Spleen (tissue), 11 donors: ENCODE measurements at regions not wholly inside any gene's neighbourhood (a gene's known extent, or its start where the extent isn't known, plus 50 kb on each side); places are given as distances from the start of the nearest gene placed in this dataset.
A peak's percentile ranks its signal among the peaks of the same experiment; 100 is the strongest.

Source experiments
- DNase-seq: peaks from one replicate; pipeline ENCODE4 v3.0.0-alpha.2; 2020
- H3K27ac ChIP-seq, 8 donors: fragments of 200-600 bp; sonication (generic) in 7 of 8; 1 replicate in 4 of 8; 2 replicates in 4 of 8; pipeline versions ENCODE4 v1.5.0 to v1.8.0; 2016 to 2021; ENCODE audit warnings: inconsistent platforms in 4 of 8, mild to moderate bottlenecking in 4 of 8, moderate library complexity in 1 of 8
- H3K27me3 ChIP-seq, 7 donors: fragments of 200-600 bp; sonication (generic) in 6 of 7; replicated peaks in 1 of 7; 1 replicate in 4 of 7; 2 replicates in 3 of 7; pipeline versions ENCODE4 v1.5.0 to v1.8.0; 2016 to 2021; ENCODE audit warnings: inconsistent platforms in 3 of 7, mild to moderate bottlenecking in 1 of 7
- H3K36me3 ChIP-seq, 6 donors: fragments of 200-600 bp; sonication (generic) in 5 of 6; 1 replicate in 4 of 6; 2 replicates in 2 of 6; pipeline versions ENCODE4 v1.5.0 to v1.8.0; 2016 to 2021; ENCODE audit warnings: inconsistent platforms in 2 of 6
- H3K4me1 ChIP-seq, 6 donors: fragments of 200-600 bp; sonication (generic) in 5 of 6; 1 replicate in 3 of 6; 2 replicates in 3 of 6; pipeline versions ENCODE4 v1.5.0 to v1.8.0; 2016 to 2021; ENCODE audit warnings: inconsistent platforms in 3 of 6
- H3K4me3 ChIP-seq, 8 donors: fragments of 200-600 bp; sonication (generic) in 7 of 8; 1 replicate in 4 of 8; 2 replicates in 4 of 8; pipeline versions ENCODE4 v1.5.0 to v1.8.0; 2016 to 2021; ENCODE audit warnings: inconsistent platforms in 4 of 8, mild to moderate bottlenecking in 4 of 8, moderate library complexity in 2 of 8
- H3K9me3 ChIP-seq, 8 donors: fragments of 200-600 bp; sonication (generic) in 7 of 8; 1 replicate in 4 of 8; 2 replicates in 4 of 8; pipeline versions ENCODE4 v1.5.0 to v1.8.0; 2016 to 2021; ENCODE audit warnings: inconsistent platforms in 4 of 8
- POLR2A ChIP-seq, 3 donors: fragments of 450-650 bp; IDR thresholded peaks; one replicate each; pipeline ENCODE4 v1.5.1; 2017; ENCODE audit warnings: antibody characterized with exemption in 3 of 3, mild to moderate bottlenecking in 1 of 3
- POLR2AphosphoS5 ChIP-seq, 3 donors: sonication (generic); formaldehyde crosslinking; IDR thresholded peaks; one replicate each; pipeline ENCODE4 v1.5.1; 2017; ENCODE audit warnings: antibody characterized with exemption in 3 of 3
- WGBS, 5 donors: extraction: QIAGEN DNeasy Blood & Tissue Kit in 3 of 5; methylation state at CpG; one replicate each; pipeline versions ENCODE4 v1.1.5 to v1.1.7; 2013 to 2018; 5-methylcytosine and 5-hydroxymethylcytosine counted together
- intact Hi-C: fragments of 100-400 bp; cut with DNase I; formaldehyde crosslinking; loops from one replicate; pipeline ENCODE4 v1.15.0; 2023; ENCODE audit warnings: low total_unique reads
- TF ChIP-seq, protein P1 (sequence below), 11 experiments: fragments of 200-600 bp in 7 of 11; fragments of 450-650 bp in 4 of 11; sonication (generic) in 4 of 11; IDR thresholded peaks in 8 of 11; conservative IDR thresholded peaks in 3 of 11; 1 replicate in 7 of 11; 2 replicates in 4 of 11; pipeline versions ENCODE4 v1.4.0 to v1.8.0; 2016 to 2021; ENCODE audit warnings: antibody characterized with exemption in 11 of 11, inconsistent platforms in 4 of 11, mild to moderate bottlenecking in 1 of 11
- donor health status: healthy with polysubstance abuse.
- donor health status: DM: no; HTN: no; CAD: no; lungs with moderate emphysema.
- donor health status: DM: no; HTN: no; CAD: no.
- donor health status: Bipolar disorder and iron deficiency.
- donor health status: healthy.
- donor health status: DM: no; HTN: no; CAD: no.
- donor health status: DM: yes; HTN: yes; CAD: no.

DNA sequence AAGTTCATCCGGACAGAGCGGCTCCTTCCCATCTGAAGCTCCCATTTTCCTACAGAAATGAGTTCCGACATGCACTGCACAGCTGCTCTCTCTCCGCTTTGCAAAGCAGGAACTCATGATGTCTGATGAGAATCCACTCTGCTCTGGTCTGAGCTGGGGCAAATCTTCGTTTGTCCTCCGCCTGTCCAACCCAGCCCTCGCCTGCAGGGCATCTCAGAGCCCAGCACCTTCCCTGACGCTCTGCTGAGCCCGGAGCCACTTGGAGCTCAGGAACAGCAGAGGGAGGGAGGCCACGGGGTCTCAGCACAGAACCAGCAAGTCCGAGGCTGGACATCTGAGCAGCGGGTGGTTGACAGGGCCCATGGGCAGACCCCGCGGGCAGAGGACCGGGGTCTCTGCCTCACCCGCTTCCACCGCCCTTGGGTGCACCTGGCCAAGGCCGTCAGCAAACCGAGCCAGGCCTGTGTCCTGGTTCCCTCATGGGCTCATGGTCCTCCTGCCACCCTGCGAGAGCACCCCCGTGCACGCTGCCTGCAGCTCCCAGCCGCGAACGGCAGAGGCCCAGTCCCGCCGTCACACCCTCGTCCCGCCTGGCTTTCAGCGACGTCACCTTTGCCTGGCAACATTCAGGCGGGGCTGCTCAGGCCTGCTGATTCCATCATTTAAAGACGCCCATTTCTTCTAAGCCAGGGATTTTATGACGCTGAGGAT is 78.5 kb upstream of the BHLHE23 start:
- intact Hi-C loops: no loop called here
- DNase-seq: peak; percentile 72
- TF ChIP-seq, protein P1, sequence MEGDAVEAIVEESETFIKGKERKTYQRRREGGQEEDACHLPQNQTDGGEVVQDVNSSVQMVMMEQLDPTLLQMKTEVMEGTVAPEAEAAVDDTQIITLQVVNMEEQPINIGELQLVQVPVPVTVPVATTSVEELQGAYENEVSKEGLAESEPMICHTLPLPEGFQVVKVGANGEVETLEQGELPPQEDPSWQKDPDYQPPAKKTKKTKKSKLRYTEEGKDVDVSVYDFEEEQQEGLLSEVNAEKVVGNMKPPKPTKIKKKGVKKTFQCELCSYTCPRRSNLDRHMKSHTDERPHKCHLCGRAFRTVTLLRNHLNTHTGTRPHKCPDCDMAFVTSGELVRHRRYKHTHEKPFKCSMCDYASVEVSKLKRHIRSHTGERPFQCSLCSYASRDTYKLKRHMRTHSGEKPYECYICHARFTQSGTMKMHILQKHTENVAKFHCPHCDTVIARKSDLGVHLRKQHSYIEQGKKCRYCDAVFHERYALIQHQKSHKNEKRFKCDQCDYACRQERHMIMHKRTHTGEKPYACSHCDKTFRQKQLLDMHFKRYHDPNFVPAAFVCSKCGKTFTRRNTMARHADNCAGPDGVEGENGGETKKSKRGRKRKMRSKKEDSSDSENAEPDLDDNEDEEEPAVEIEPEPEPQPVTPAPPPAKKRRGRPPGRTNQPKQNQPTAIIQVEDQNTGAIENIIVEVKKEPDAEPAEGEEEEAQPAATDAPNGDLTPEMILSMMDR (IDR thresholded peaks at IDR 0.05 in 8 of 11, conservative IDR thresholded peaks at IDR 0.05 in 3 of 11): no peak
- no peak for TF ChIP-seq POLR2AphosphoS5 (IDR thresholded peaks at IDR 0.05)
- no peak for TF ChIP-seq POLR2A (IDR thresholded peaks at IDR 0.05)
- Histone ChIP-seq H3K4me1 (no peaks in the 10 kb centered on the region), H3K9me3 (peaks cover 0 to 8% (median 2%) of the 10 kb centered on the region in 8 donors), H3K36me3 (no peaks in the 10 kb centered on the region), H3K27ac (no peak overlapping the region), H3K4me3 (no peak overlapping the region), H3K27me3 (peaks cover 0 to 100% (median 13%) of the 10 kb centered on the region in 7 donors)
- 65 to 75% (median 69%) methylated on average over 28 to 34 of the region's 34 CpGs for WGBS, 5 donors

GRCh38 chr20:63084563-63084927 is 77.8 kb upstream of the BHLHE23 start:
- WGBS, 5 donors: 65 to 74% (median 72%) methylated on average over 14 to 15 of the region's 15 CpGs
- intact Hi-C loops: no loop called here

DNA sequence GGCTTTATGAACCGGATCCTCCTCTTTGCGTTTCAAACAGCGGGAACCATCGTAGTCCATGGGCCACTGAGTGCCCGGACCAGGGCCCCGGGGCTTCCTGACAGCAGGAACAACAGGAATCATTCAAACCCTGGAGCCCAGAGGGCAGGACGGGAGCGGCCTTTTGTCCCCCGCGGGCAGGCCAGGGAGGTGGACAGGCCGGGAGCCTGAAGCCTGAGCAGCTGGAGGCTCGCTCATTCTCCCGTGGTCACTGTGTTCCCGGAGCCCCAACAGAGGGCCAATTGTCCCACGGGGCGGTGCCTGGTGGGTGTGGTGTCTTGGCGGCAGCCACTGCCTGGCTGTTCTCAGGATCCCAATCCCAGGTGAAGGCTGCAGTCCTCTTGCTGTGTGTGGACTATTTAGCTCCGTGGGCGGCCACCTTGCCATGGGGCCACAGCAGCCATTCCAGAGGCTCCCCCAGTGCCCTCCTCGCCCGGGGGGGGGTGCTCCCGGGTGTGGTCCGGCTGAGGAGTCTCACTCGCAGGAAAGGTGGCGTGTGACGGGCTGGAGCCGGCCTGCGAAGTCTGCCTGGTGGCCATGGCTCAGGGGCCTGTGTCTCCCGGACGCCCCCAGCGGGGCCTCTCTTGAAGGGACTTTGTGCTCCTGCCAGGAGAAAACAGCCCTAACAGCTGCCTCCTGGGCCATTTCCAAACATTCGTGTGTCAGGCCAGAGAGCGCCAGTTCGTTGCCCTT is 77.2 kb upstream of the BHLHE23 start:
- Histone ChIP-seq H3K4me3 (no peak overlapping the region), H3K4me1 (no peaks in the 10 kb centered on the region), H3K27me3 (peaks cover 0 to 99% (median 4%) of the 10 kb centered on the region in 7 donors), H3K36me3 (no peaks in the 10 kb centered on the region), H3K27ac (no peak overlapping the region), H3K9me3 (peaks cover 0 to 21% (median 14%) of the 10 kb centered on the region in 8 donors)
- WGBS, 5 donors: 72 to 89% (median 80%) methylated on average over 6 to 34 of the region's 34 CpGs
- peak; percentile 67 for DNase-seq
- TF ChIP-seq POLR2AphosphoS5 (IDR thresholded peaks at IDR 0.05) (no peak), POLR2A (IDR thresholded peaks at IDR 0.05) (no peak)
- TF ChIP-seq, protein P1 (IDR thresholded peaks at IDR 0.05 in 8 of 11, conservative IDR thresholded peaks at IDR 0.05 in 3 of 11): no peak
- intact Hi-C loops: no loop called here

More at GRCh38 chr20:63084563-63084927, 77.8 kb upstream of the BHLHE23 start:
- TF ChIP-seq POLR2A (IDR thresholded peaks at IDR 0.05) (no peak), POLR2AphosphoS5 (IDR thresholded peaks at IDR 0.05) (no peak)
- TF ChIP-seq, protein P1 (IDR thresholded peaks at IDR 0.05 in 8 of 11, conservative IDR thresholded peaks at IDR 0.05 in 3 of 11): no peak
- Histone ChIP-seq H3K9me3 (peaks cover 0 to 15% (median 9%) of the 10 kb centered on the region in 8 donors), H3K27me3 (peaks cover 0 to 100% (median 10%) of the 10 kb centered on the region in 7 donors), H3K27ac (no peak overlapping the region), H3K4me3 (no peak overlapping the region), H3K36me3 (no peaks in the 10 kb centered on the region), H3K4me1 (no peaks in the 10 kb centered on the region)
- peak; percentile 41 for DNase-seq
